ENCODE measurements at regions not wholly inside any gene's neighbourhood (a gene's known extent, or its start where the extent isn't known, plus 50 kb on each side); places are given as distances from the start of the nearest gene placed in this dataset.
"Not testable (repeated sequence)": the region's sequence is repeated elsewhere in the genome, so short reads cannot be mapped to it uniquely, and the experiment has no call there.

DNA sequence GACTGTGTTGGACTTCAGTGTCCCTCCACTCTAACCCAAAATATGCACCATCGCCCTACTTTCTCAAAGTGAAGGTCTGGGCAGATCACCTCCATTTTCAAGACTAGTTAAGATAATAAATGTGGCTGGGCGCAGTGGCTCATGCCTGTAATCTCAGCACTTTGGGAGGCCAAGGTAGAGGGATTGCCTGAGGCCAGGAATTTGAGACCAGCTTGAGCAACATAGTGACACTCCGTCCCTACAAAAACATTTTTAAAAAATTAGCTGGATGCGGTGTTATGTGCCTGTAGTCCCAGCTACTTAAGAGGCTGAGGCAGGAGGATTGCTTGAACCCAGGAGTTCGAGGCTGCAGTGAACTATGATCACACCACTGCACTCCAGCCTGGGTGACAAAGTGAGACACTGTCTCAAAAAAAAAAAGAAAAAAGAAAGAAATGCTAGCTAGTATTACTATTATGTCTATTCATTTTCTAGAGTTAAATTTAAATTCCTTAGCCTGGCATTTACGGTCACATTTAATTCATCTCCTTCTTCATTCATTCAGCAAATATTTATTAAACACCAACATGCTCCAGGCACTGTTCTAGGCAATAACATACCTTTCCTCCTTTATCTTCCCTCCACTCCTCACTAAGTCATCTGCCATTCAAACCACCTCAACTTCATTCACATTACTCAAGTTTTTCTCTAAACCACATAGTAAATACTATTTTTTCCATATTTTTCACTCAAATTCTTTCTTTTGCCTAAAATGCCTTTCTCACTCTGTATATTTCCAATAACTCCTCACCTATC, 96.1 kb upstream of the XYLT1 start:
- H3K27ac Mint-ChIP-seq: no peak overlapping the region
- no peaks in the 10 kb centered on the region for H3K36me3 Mint-ChIP-seq
- H3K4me3 Mint-ChIP-seq: no peak overlapping the region
- no peak for DNase-seq (ENCODE audit: low spot score)
- no peak for ATAC-seq
- H3K4me1 Mint-ChIP-seq (ENCODE audit: low read depth in 2 of 2): no peaks in the 10 kb centered on the region
- no peaks in the 10 kb centered on the region for H3K9me3 Mint-ChIP-seq
- H3K27me3 Mint-ChIP-seq: peaks cover 26 to 31% of the 10 kb centered on the region in 2 donors

DNA sequence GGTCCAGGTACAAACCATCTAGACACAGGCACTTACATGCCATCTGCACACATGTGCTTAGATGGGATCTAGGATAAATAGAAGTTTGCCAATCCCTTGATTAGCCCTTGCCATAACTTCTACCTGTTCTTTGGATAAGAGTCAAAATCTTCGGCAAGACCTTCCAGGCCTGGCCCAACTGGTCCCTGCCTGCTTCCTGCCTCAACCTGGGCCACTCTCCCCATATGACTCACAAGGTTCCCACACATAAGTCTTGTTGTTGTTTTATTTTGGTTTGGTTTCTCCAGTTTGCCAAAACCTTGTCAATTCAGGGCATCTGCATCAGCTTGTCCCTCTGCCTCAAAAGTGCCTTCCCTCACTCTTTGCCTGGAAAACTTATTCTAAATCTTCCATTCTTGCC, 95.3 kb upstream of the XYLT1 start:
- Mint-ChIP-seq H3K27me3 (peaks cover 25 to 35% of the 10 kb centered on the region in 2 donors), H3K36me3 (no peaks in the 10 kb centered on the region), H3K4me3 (no peak overlapping the region), H3K4me1 (ENCODE audit: low read depth in 2 of 2) (no peaks in the 10 kb centered on the region), H3K9me3 (no peaks in the 10 kb centered on the region), H3K27ac (no peak overlapping the region)
- no peak for ATAC-seq
- DNase-seq (ENCODE audit: low spot score): no peak

DNA sequence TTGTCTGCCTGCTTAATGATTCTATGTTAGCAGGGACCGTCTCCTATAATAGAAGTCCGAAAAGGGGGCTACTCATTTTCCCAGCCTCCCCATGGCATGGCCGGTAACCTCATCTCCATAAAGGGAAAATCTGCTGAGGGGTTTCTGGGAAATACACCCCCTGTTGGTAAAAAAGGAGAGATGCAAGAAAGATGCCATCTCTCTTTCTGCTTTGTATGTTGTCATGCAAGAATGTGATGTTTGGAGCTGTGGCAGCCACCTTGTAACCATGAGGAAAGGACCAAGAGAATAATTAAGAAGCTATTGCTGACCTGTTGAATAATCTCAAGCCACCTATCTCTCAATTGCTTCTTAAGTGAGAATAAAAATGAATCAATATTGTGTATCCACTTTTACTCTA, 94.8 kb upstream of the XYLT1 start:
- ATAC-seq: no peak
- Mint-ChIP-seq H3K4me1 (ENCODE audit: low read depth in 2 of 2) (no peaks in the 10 kb centered on the region), H3K9me3 (no peaks in the 10 kb centered on the region), H3K36me3 (no peaks in the 10 kb centered on the region), H3K27me3 (peaks cover 22 to 34% of the 10 kb centered on the region in 2 donors), H3K27ac (no peak overlapping the region), H3K4me3 (no peak overlapping the region)
- DNase-seq (ENCODE audit: low spot score): no peak

DNA sequence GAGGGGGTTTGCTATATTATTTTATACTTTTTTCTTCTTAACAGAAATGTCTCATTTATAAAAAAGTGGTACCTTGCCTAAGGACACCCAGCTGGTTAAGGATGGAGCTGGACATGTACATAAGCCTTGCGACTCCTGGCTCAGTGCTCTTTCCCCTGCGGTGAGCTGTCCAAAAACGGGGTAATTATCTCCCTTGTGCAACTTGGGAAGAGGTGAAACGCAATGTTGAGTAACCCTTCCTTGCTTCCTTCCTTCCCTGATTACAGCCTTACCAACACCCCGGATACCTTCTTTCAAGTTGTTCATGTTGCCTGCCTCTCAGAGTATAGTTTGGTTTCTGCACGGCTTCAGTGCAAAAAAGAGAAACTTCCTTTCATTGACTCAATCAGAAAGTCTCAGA, 94.1 kb upstream of the XYLT1 start:
- ATAC-seq (no peak), DNase-seq (ENCODE audit: low spot score) (no peak)
- no peaks in the 10 kb centered on the region for H3K9me3 Mint-ChIP-seq
- peaks cover 22 to 40% of the 10 kb centered on the region in 2 donors for H3K27me3 Mint-ChIP-seq
- no peak overlapping the region for H3K27ac Mint-ChIP-seq
- no peaks in the 10 kb centered on the region for H3K36me3 Mint-ChIP-seq
- no peaks in the 10 kb centered on the region for H3K4me1 Mint-ChIP-seq (ENCODE audit: low read depth in 2 of 2)
- no peak overlapping the region for H3K4me3 Mint-ChIP-seq

DNA sequence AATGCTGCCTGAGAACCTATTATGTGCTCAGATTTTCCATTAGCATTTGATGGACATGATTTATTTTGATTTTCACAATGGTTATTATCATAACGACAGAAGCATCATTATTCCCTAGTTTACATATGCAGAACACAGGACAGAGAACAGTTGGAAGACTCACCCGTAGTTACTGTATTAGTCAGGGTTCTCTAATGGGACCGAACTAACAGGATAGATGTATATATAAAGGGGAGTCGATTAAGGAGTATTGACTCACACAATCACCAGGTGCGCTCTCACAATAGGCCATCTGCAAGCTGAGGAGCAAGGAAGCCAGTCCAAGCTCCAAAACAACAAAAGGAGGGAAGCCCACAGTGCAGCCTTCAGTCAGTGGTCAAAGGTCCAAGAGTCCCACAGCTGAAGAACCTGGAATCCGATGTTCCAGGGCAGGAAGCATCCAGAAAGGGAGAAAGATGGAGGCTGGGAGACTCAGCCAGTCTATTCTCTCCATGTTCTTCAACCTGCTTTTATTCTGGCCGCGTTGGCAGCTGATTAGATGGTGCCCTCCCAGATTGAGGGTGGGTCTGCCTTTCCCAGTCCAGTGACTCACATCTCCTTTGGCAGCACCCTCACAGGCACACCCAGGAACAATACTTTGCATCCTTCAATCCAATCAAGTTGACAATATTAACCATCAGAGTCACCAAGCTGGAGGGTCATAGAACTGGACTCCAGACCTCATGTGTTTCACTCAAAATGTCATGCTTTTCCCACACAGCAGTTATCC, 92.7 kb upstream of the XYLT1 start:
- no peaks in the 10 kb centered on the region for H3K4me1 Mint-ChIP-seq (ENCODE audit: low read depth in 2 of 2)
- H3K4me3 Mint-ChIP-seq: no peak overlapping the region
- H3K27me3 Mint-ChIP-seq: peaks cover 19 to 37% of the 10 kb centered on the region in 2 donors
- DNase-seq (ENCODE audit: low spot score): no peak
- no peak overlapping the region for H3K27ac Mint-ChIP-seq
- no peaks in the 10 kb centered on the region for H3K9me3 Mint-ChIP-seq
- no peak for ATAC-seq
- no peaks in the 10 kb centered on the region for H3K36me3 Mint-ChIP-seq

DNA sequence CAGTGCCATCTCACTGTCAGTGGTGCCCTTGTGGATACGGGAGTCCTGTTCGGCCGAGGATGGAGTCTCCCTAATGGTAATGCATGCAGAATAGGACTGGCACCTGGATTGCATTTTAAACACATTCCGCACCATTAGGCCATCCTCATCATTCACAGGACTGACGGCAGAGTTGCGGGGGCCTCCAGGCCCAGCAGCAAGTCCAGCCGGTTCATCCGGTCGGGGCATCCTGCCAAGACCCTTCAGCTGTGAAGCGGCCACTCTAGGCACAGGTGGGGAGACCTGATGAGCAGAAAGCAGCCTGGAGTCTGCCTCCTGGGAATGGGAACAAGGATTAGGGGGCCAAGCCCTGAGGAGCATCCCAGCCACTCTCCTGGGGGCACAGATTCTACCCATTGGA, 90.3 kb upstream of the XYLT1 start:
- DNase-seq (ENCODE audit: low spot score): no peak
- ATAC-seq: no peak
- peaks cover 16 to 37% of the 10 kb centered on the region in 2 donors for H3K27me3 Mint-ChIP-seq
- H3K4me3 Mint-ChIP-seq: no peak overlapping the region
- H3K9me3 Mint-ChIP-seq: no peaks in the 10 kb centered on the region
- no peaks in the 10 kb centered on the region for H3K36me3 Mint-ChIP-seq
- no peaks in the 10 kb centered on the region for H3K4me1 Mint-ChIP-seq (ENCODE audit: low read depth in 2 of 2)
- no peak overlapping the region for H3K27ac Mint-ChIP-seq

DNA sequence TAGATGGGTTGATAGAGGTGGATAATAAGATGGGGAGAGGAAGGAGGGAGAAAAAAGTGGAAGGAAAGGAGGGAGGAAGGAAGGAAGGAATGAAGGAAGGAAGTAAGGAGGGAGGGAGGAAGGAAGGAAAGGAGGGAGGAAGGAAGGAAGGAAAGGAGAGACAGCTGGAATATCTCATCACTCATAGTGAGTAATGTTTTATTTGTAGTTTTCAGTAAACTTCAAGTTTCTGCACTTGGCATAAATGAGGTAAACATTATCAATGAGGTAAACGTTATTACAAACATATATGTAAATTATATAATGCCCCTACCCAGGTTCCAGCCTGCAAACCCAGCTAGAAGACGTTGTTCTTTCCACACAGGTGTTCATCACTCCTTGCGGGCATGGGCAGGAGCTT, 89.8 kb upstream of the XYLT1 start:
- Mint-ChIP-seq H3K36me3 (no peaks in the 10 kb centered on the region), H3K27me3 (peaks cover 16 to 37% of the 10 kb centered on the region in 2 donors), H3K4me3 (no peak overlapping the region), H3K4me1 (ENCODE audit: low read depth in 2 of 2) (no peaks in the 10 kb centered on the region), H3K27ac (no peak overlapping the region), H3K9me3 (no peaks in the 10 kb centered on the region)
- ATAC-seq (no peak), DNase-seq (ENCODE audit: low spot score) (no peak)

DNA sequence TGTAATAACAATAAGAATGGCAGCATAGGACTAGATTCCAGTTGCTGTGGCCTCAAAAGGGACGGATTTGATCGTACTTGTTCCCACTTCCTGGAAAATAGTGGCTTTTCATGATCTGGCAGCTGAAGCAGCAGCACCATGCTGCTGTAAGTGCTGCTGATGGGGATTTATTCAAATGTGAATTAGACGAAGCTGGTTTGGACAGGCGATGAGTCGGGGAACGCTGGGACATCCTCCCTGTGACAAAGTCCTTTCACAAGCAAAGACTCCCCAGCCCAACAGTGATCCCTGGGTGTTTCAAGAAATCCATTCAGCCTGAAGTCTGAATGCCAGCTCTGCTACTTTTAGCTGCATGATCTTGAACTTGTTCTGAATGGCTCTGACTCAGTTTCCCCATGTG, 88.6 kb upstream of the XYLT1 start:
- no peaks in the 10 kb centered on the region for H3K36me3 Mint-ChIP-seq
- H3K4me3 Mint-ChIP-seq: no peak overlapping the region
- ATAC-seq (no peak), DNase-seq (ENCODE audit: low spot score) (no peak)
- no peak overlapping the region for H3K27ac Mint-ChIP-seq
- no peaks in the 10 kb centered on the region for H3K9me3 Mint-ChIP-seq
- peaks cover 18 to 46% of the 10 kb centered on the region in 2 donors for H3K27me3 Mint-ChIP-seq
- H3K4me1 Mint-ChIP-seq (ENCODE audit: low read depth in 2 of 2): no peaks in the 10 kb centered on the region

DNA sequence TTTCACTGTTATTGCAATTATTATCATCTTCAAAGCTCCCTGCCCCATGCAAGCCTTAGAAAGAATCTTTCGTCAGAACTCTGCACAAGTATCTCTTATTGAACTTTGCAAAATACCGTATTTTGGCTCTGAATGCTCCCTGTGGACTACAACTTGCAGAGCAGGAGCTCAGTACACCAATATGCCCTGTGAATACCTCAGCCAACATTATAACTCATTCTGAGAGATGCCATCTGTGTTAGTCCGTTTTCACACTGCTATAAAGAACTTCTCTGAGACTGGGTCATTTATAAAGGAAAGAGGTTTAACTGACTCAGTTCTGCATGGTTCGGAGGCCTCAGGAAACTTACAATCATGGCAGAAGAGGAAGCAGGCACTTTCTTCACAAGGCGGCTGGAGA, 87.2 kb upstream of the XYLT1 start:
- H3K4me3 Mint-ChIP-seq: no peak overlapping the region
- H3K27ac Mint-ChIP-seq: no peak overlapping the region
- no peak for DNase-seq (ENCODE audit: low spot score)
- no peaks in the 10 kb centered on the region for H3K9me3 Mint-ChIP-seq
- H3K4me1 Mint-ChIP-seq (ENCODE audit: low read depth in 2 of 2): no peaks in the 10 kb centered on the region
- ATAC-seq: no peak
- H3K27me3 Mint-ChIP-seq: peaks cover 20 to 46% of the 10 kb centered on the region in 2 donors
- no peaks in the 10 kb centered on the region for H3K36me3 Mint-ChIP-seq

DNA sequence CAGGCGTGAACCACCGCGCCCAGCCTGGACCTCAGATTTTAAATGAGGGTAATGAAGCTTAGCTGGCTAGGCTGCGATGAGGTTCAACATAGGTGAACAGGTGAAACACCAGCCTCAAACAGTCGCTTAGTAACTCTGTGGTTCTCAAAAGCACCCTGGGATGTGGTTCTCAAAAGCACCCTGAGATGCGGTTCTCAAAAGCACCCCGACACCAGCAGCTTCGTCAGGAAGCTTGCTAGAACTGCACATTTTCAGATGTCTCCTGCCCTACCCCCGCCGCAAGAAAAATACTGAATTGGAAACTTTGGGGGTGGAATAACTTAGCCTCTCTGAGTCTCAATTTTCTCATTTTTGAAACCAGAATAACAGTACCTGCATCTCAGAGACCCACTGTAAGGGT, 86.7 kb upstream of the XYLT1 start:
- Mint-ChIP-seq H3K27me3 (peaks cover 15 to 42% of the 10 kb centered on the region in 2 donors), H3K9me3 (no peaks in the 10 kb centered on the region), H3K36me3 (no peaks in the 10 kb centered on the region), H3K27ac (no peak overlapping the region), H3K4me3 (no peak overlapping the region), H3K4me1 (ENCODE audit: low read depth in 2 of 2) (no peaks in the 10 kb centered on the region)
- DNase-seq (ENCODE audit: low spot score) (no peak), ATAC-seq (no peak)

DNA sequence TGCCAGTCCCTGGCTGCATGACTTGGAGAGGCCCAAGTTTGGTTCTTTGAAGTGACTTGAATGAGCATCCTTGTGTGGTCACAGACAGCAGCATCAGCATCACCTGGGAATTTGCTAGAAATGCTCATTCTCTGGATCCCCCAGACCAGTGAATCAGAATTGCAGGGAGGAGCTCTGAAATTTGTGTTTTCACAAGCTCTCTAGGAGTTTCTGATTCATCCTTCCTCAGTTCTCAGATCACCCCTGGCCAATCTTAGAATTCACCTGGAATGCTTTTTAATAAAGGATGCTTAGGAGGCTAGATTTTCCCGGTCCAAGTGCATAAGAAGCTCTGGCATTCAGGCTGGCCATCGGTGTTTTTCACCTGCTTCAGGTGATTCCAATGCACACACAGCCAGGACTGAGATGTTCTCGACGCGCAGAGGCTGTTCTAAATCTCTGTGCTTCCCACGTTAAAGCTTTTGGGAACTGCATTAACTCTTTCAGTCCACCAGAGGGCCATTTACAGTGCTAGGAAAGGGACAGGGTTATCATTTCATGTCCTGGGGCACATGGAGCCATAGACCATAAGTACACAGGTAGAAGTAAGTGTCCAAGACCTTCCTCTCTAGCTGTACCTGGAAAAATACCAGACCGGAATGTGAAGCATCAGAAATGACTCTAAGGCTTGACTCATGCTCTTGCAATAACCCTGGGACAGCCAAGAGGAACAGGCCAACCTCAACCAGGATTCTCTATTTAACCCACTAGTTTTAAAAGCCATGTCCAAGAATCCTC, 85.7 kb upstream of the XYLT1 start:
- Mint-ChIP-seq H3K9me3 (no peaks in the 10 kb centered on the region), H3K27me3 (peaks cover 12 to 31% of the 10 kb centered on the region in 2 donors), H3K4me3 (no peak overlapping the region), H3K36me3 (no peaks in the 10 kb centered on the region), H3K4me1 (ENCODE audit: low read depth in 2 of 2) (no peaks in the 10 kb centered on the region), H3K27ac (no peak overlapping the region)
- no peak for DNase-seq (ENCODE audit: low spot score)
- no peak for ATAC-seq

DNA sequence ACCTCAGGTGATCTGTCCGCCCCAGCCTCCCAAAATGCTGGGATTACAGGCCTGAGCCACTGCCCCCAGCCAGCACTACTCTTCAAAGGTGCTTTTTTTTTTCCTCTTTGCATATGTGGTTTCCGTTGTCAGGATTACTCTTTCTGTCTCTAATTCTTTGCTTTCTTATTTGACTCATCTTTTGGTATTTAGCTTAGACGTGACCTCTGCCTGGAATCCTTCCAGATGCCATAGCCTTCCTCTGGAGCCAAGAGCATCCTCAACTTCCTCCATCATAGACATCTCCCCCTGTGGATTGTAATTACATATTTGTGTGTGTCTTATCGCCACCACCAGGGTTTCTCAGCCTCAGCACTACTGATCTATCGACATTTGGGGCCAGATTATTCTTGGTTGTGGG, 84.4 kb upstream of the XYLT1 start:
- H3K9me3 Mint-ChIP-seq: no peaks in the 10 kb centered on the region
- H3K4me3 Mint-ChIP-seq: no peak overlapping the region
- H3K4me1 Mint-ChIP-seq (ENCODE audit: low read depth in 2 of 2): no peaks in the 10 kb centered on the region
- DNase-seq (ENCODE audit: low spot score): no peak
- H3K36me3 Mint-ChIP-seq: no peaks in the 10 kb centered on the region
- H3K27me3 Mint-ChIP-seq: peaks cover 7 to 22% of the 10 kb centered on the region in 2 donors
- H3K27ac Mint-ChIP-seq: no peak overlapping the region
- no peak for ATAC-seq

DNA sequence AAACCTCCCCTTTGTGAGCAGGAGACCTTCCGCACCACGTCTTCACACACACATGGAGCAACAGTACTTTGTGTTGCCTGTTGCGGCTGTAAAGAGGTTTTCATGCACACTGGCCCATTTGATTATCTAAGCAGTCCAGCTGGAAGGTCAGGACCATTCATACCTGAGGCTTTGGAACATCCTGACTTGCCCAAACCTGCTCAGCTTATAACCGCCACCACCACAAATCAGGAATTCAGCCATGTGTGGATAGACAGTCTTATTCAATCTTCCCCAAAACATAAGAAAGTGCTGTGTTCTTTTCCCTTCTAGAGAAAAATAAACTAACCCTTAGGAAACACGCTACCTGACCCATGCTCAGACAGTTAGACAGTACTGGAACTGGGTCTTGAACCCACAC, 81.6 kb upstream of the XYLT1 start:
- no peak overlapping the region for H3K27ac Mint-ChIP-seq
- H3K36me3 Mint-ChIP-seq: no peaks in the 10 kb centered on the region
- peaks cover 7 to 13% of the 10 kb centered on the region in 2 donors for H3K27me3 Mint-ChIP-seq
- no peaks in the 10 kb centered on the region for H3K9me3 Mint-ChIP-seq
- ATAC-seq: no peak
- H3K4me3 Mint-ChIP-seq: no peak overlapping the region
- no peaks in the 10 kb centered on the region for H3K4me1 Mint-ChIP-seq (ENCODE audit: low read depth in 2 of 2)
- DNase-seq (ENCODE audit: low spot score): no peak

DNA sequence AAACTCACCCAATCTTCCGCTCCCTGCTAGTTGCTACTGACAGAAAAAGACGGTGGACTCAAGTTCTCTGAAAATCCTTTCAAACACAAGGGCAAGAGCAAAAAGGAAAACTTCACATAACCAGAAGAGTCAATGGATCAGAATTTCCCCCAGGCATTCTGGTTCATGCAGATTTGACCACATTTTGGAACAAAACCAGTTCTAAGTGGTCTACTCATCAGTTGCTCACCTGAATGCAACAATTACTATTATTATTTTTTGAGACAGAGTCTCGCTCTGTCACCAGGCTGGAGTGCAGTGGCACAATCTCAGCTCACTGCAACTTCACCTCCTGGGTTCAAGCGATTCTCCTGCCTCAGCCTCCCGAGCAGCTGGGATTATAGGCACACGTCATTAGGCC, 80.9 kb upstream of the XYLT1 start:
- peaks cover 7 to 13% of the 10 kb centered on the region in 2 donors for H3K27me3 Mint-ChIP-seq
- not testable (repeated sequence) for H3K36me3 Mint-ChIP-seq; ATAC-seq; H3K4me3 Mint-ChIP-seq; DNase-seq (ENCODE audit: low spot score); H3K4me1 Mint-ChIP-seq (ENCODE audit: low read depth in 2 of 2); H3K9me3 Mint-ChIP-seq; H3K27ac Mint-ChIP-seq

All from natural killer cell treated with Interleukin-12 subunit alpha and Interleukin-12 subunit beta and Interleukin-15 and Interleukin-18, amount 100 ng/mL, for 72 hours (primary cell).